ENCODE measurements at regions not wholly inside any gene's neighbourhood (a gene's known extent, or its start where the extent isn't known, plus 50 kb on each side); places are given as distances from the start of the nearest gene placed in this dataset.

DNA sequence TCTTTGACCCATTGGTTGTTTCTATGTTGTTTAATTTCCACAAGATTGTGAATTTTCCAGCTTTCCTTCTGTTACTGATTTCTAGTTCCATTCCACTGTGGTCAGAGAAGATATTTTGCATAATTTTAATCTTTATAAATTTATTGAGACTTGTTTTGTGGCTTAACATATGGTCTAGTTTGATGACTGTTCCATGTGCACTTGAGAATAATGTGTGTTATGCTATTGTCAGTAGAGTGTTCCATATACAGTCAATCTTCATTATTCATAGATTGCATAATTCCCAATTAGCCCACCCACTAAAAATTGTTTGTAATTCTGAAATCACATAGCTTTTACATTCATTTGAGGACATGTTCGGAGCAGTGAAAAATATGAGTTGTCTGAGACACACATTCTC is 346.1 kb upstream of the DDI1 start:
- Histone ChIP-seq H3K27ac (no peak overlapping the region), H3K4me1 (no peaks in the 10 kb centered on the region), H3K27me3 (no peaks in the 10 kb centered on the region), H3K9me3 (no peaks in the 10 kb centered on the region), H3K4me3 (no peak overlapping the region), H3K36me3 (no peaks in the 10 kb centered on the region)
- DNase-seq = no peak
- WGBS, 2 donors = 49 to 96% methylated on average over 1 of the region's 1 CpG
- intact Hi-C loops (cut with DNase I) = no loop called here
- TF ChIP-seq POLR2AphosphoS5 (IDR thresholded peaks at IDR 0.05) = no peak
- no peak for TF ChIP-seq EP300 (IDR thresholded peaks at IDR 0.05)
- TF ChIP-seq, protein P1, sequence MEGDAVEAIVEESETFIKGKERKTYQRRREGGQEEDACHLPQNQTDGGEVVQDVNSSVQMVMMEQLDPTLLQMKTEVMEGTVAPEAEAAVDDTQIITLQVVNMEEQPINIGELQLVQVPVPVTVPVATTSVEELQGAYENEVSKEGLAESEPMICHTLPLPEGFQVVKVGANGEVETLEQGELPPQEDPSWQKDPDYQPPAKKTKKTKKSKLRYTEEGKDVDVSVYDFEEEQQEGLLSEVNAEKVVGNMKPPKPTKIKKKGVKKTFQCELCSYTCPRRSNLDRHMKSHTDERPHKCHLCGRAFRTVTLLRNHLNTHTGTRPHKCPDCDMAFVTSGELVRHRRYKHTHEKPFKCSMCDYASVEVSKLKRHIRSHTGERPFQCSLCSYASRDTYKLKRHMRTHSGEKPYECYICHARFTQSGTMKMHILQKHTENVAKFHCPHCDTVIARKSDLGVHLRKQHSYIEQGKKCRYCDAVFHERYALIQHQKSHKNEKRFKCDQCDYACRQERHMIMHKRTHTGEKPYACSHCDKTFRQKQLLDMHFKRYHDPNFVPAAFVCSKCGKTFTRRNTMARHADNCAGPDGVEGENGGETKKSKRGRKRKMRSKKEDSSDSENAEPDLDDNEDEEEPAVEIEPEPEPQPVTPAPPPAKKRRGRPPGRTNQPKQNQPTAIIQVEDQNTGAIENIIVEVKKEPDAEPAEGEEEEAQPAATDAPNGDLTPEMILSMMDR (IDR thresholded peaks at IDR 0.05) = no peak
- no peak for TF ChIP-seq POLR2A (IDR thresholded peaks at IDR 0.05)

DNA sequence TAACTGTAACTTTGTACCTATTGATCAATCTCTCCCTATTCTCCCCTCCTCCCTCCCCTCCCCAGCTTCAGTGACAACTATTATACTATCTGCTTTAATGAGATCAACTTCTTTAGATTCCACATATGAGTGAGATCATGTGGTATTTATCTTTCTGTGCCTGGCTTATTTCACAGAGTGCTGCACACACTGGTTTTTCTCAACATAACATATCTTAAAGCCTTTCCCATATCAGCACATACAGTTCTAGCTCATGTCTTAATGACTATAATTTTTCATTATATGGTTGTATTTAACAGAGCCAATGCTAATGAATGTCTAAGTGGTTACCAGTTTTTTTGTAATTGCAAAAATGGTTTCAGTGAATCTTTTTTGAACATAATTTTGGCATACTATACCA is 340.3 kb upstream of the DDI1 start:
- no peak for DNase-seq
- Histone ChIP-seq H3K4me1 (peaks cover 0 to 20% (median 13%) of the 10 kb centered on the region in 4 donors), H3K27ac (no peak overlapping the region), H3K36me3 (no peaks in the 10 kb centered on the region), H3K9me3 (no peaks in the 10 kb centered on the region), H3K27me3 (no peaks in the 10 kb centered on the region), H3K4me3 (no peak overlapping the region)
- no peak for TF ChIP-seq POLR2A (IDR thresholded peaks at IDR 0.05)
- TF ChIP-seq, protein P1 (IDR thresholded peaks at IDR 0.05) = no peak
- peak in 3 of 4 donors; percentile 31 to 74 (median 72) for TF ChIP-seq POLR2AphosphoS5 (IDR thresholded peaks at IDR 0.05)
- intact Hi-C loops (cut with DNase I) = no loop called here

DNA sequence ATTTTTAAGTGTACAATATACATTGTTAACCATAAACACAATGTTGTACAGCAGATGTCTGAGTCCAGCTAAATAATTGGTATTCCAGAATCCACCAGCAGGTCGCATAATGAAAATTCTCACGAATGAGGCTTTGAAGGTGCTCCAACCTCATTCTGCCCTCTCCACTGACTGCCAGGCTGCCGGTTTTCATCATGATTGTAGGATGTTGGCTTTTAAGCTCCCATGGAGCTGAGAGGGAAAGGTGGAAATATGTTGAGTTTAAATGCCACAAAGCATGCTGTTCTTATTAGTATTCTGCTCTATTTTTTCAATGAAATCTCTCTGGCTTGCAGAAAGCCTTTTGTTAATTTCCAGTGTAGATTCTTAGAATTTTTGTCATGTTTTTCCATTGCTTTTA is 337.2 kb upstream of the DDI1 start:
- peaks cover 0 to 25% (median 15%) of the 10 kb centered on the region in 4 donors for H3K4me1 ChIP-seq
- H3K27ac ChIP-seq = no peak overlapping the region
- TF ChIP-seq, protein P1 (IDR thresholded peaks at IDR 0.05) = no peak
- TF ChIP-seq EP300 (IDR thresholded peaks at IDR 0.05) (no peak), POLR2AphosphoS5 (IDR thresholded peaks at IDR 0.05) (no peak), POLR2A (IDR thresholded peaks at IDR 0.05) (no peak)
- no peak for DNase-seq
- no peaks in the 10 kb centered on the region for H3K9me3 ChIP-seq
- H3K36me3 ChIP-seq = no peaks in the 10 kb centered on the region
- no peak overlapping the region for H3K4me3 ChIP-seq
- 73 to 85% methylated on average over 3 of the region's 3 CpGs for WGBS, 2 donors
- H3K27me3 ChIP-seq = no peaks in the 10 kb centered on the region
- intact Hi-C loops (cut with DNase I) = no loop called here

DNA sequence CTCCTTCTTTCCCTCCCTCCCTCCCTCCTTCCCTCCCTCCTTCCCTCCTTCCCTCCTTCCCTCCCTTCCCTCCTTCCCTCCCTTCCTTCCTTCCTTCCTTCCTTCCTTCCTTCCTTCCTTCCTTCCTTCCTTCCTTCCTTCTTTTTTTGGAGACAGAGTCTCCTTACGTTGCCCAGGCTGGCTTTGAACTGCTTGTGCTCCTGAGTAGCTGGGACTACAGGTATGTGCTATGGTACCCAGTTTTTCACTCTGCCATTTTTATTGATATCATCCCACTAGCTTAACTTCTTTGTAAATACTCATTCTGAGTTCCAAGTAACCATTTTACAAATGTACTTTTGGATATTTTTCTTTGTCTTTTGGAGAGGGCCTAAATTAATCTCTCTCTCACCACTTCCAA is 336.8 kb upstream of the DDI1 start:
- TF ChIP-seq, protein P1 (IDR thresholded peaks at IDR 0.05) = no peak
- TF ChIP-seq POLR2AphosphoS5 (IDR thresholded peaks at IDR 0.05) (no peak), POLR2A (IDR thresholded peaks at IDR 0.05) (no peak), EP300 (IDR thresholded peaks at IDR 0.05) (no peak)
- DNase-seq = no peak
- no peaks in the 10 kb centered on the region for H3K36me3 ChIP-seq
- no peak overlapping the region for H3K27ac ChIP-seq
- H3K27me3 ChIP-seq = no peaks in the 10 kb centered on the region
- H3K4me1 ChIP-seq = peaks cover 0 to 25% (median 15%) of the 10 kb centered on the region in 4 donors
- intact Hi-C loops (cut with DNase I) = no loop called here
- WGBS, 2 donors = 73 to 91% methylated on average over 1 of the region's 1 CpG
- no peak overlapping the region for H3K4me3 ChIP-seq
- H3K9me3 ChIP-seq = no peaks in the 10 kb centered on the region

DNA sequence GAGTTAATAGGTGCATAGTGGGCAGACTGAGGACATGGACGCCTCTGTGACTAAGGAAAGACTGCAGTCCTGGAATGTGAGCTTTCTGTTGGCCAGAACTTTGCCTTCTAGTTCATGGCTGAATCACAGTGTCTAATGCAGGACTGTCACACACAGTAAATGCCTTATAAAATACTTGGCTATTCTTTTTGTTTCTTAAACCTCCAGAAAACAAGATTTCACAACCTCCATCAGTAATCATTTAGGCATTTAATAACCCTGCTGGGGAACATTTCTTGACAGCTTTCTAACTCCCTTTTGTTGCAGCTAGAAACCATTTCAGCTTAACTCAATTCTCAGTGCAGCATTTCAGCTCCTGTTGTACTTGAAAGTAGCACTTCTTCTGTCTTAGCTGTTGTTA is 335.8 kb upstream of the DDI1 start:
- no peak for TF ChIP-seq POLR2AphosphoS5 (IDR thresholded peaks at IDR 0.05)
- TF ChIP-seq POLR2A (IDR thresholded peaks at IDR 0.05) = no peak
- TF ChIP-seq EP300 (IDR thresholded peaks at IDR 0.05) = no peak
- TF ChIP-seq, protein P1 (IDR thresholded peaks at IDR 0.05) = no peak
- 69 to 75% methylated on average over 1 of the region's 1 CpG for WGBS, 2 donors
- DNase-seq = no peak

More for the DNA sequence above, 335.8 kb upstream of the DDI1 start:
- Histone ChIP-seq H3K36me3 (no peaks in the 10 kb centered on the region), H3K9me3 (no peaks in the 10 kb centered on the region), H3K4me3 (no peak overlapping the region), H3K27ac (peak overlapping the region in 2 of 4 donors; percentile 15 to 22), H3K4me1 (peaks cover 0 to 25% (median 15%) of the 10 kb centered on the region in 4 donors), H3K27me3 (no peaks in the 10 kb centered on the region)
- intact Hi-C loops (cut with DNase I) = no loop called here
